ENCODE measurements at regions not wholly inside any gene's neighbourhood (a gene's known extent, or its start where the extent isn't known, plus 50 kb on each side); places are given as distances from the start of the nearest gene placed in this dataset.
A peak's percentile ranks its signal among the peaks of the same experiment; 100 is the strongest.

DNA sequence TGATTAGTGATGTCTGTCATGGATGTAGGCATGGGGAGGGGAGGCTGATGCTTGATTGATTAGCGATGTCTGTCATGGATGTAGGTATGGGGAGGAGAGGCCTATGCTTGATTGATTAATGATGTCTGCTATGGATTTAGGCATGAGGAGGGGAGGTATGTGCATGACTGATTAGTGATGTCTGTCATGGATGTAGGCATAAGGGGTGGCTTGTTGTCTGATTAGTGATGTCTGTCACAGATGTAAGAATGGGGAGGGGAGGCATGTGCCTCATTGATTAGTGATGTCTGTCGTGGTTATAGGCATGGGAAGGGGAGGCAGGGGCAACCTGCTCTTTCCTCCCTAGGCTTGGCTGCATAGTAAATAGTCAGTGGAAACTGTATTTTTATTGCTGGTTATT lies 409.4 kb downstream of the HAPSTR1 start (continued):
- TF ChIP-seq, protein P1, sequence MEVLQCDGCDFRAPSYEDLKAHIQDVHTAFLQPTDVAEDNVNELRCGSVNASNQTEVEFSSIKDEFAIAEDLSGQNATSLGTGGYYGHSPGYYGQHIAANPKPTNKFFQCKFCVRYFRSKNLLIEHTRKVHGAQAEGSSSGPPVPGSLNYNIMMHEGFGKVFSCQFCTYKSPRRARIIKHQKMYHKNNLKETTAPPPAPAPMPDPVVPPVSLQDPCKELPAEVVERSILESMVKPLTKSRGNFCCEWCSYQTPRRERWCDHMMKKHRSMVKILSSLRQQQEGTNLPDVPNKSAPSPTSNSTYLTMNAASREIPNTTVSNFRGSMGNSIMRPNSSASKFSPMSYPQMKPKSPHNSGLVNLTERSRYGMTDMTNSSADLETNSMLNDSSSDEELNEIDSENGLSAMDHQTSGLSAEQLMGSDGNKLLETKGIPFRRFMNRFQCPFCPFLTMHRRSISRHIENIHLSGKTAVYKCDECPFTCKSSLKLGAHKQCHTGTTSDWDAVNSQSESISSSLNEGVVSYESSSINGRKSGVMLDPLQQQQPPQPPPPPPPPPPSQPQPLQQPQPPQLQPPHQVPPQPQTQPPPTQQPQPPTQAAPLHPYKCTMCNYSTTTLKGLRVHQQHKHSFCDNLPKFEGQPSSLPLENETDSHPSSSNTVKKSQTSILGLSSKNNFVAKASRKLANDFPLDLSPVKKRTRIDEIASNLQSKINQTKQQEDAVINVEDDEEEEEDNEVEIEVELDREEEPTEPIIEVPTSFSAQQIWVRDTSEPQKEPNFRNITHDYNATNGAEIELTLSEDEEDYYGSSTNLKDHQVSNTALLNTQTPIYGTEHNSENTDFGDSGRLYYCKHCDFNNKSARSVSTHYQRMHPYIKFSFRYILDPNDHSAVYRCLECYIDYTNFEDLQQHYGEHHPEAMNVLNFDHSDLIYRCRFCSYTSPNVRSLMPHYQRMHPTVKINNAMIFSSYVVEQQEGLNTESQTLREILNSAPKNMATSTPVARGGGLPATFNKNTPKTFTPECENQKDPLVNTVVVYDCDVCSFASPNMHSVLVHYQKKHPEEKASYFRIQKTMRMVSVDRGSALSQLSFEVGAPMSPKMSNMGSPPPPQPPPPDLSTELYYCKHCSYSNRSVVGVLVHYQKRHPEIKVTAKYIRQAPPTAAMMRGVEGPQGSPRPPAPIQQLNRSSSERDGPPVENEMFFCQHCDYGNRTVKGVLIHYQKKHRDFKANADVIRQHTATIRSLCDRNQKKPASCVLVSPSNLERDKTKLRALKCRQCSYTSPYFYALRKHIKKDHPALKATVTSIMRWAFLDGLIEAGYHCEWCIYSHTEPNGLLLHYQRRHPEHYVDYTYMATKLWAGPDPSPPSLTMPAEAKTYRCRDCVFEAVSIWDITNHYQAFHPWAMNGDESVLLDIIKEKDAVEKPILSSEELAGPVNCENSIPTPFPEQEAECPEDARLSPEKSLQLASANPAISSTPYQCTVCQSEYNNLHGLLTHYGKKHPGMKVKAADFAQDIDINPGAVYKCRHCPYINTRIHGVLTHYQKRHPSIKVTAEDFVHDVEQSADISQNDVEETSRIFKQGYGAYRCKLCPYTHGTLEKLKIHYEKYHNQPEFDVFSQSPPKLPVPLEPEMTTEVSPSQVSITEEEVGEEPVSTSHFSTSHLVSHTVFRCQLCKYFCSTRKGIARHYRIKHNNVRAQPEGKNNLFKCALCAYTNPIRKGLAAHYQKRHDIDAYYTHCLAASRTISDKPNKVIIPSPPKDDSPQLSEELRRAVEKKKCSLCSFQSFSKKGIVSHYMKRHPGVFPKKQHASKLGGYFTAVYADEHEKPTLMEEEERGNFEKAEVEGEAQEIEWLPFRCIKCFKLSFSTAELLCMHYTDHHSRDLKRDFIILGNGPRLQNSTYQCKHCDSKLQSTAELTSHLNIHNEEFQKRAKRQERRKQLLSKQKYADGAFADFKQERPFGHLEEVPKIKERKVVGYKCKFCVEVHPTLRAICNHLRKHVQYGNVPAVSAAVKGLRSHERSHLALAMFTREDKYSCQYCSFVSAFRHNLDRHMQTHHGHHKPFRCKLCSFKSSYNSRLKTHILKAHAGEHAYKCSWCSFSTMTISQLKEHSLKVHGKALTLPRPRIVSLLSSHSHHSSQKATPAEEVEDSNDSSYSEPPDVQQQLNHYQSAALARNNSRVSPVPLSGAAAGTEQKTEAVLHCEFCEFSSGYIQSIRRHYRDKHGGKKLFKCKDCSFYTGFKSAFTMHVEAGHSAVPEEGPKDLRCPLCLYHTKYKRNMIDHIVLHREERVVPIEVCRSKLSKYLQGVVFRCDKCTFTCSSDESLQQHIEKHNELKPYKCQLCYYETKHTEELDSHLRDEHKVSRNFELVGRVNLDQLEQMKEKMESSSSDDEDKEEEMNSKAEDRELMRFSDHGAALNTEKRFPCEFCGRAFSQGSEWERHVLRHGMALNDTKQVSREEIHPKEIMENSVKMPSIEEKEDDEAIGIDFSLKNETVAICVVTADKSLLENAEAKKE (CRISPR knock-in tag; IDR thresholded peaks at IDR 0.05) = no peak
- TF ChIP-seq, protein P2, sequence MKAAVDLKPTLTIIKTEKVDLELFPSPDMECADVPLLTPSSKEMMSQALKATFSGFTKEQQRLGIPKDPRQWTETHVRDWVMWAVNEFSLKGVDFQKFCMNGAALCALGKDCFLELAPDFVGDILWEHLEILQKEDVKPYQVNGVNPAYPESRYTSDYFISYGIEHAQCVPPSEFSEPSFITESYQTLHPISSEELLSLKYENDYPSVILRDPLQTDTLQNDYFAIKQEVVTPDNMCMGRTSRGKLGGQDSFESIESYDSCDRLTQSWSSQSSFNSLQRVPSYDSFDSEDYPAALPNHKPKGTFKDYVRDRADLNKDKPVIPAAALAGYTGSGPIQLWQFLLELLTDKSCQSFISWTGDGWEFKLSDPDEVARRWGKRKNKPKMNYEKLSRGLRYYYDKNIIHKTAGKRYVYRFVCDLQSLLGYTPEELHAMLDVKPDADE (IDR thresholded peaks at IDR 0.05) = no peak

DNA sequence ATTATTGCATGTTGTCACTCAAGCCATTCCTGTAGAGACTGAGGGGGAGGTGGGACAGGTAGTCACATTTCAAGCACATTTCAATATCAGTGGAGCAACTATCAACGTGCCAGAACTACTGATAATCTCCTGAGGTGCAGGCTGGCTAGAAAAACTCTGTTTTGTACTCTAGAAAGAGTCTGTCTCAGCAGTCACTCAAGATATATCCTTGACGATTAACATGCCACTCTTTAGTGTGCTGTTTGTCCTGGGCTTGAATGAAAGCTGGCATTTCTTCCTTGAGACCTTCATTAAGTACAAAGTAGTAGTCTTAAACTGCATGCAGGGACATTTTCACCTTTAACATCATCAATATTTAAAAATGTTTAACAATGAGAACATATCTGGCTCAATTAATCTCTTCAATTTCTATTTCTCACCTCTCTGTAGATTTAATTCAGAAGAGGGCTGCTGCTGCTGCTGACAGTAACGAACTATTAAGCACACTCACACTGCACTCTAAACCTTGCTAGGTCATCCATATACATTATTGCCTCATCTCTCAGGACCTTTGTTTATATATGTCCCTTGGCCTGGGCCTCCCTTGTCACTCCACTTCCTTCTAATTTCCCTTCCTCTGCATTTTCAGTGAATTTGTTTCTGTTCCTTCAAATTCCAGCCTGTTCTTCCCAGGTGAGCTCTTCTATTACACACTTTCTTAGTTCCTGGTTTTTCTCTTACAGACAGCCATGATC lies 412.0 kb downstream of the HAPSTR1 start:
- Mint-ChIP-seq H3K4me3 (no peak overlapping the region), H3K9me3 (peaks cover 8% of the 10 kb centered on the region), H3K27me3 (ENCODE audit: insufficient read depth, low read depth, poor library complexity) (no peaks in the 10 kb centered on the region), H3K36me3 (ENCODE audit: low read depth) (peaks cover 13% of the 10 kb centered on the region; the same call in 1 of the 3 replicates), H3K4me1 (peaks cover 27% of the 10 kb centered on the region), H3K27ac (peak overlapping the region; percentile 6; the same call in 1 of the 2 replicates)
- DNase-seq (ENCODE audit: low spot score) (no peak), ATAC-seq (no peak)
- TF ChIP-seq POLR2AphosphoS5 (IDR thresholded peaks at IDR 0.05; ENCODE audit: low read depth) (no peak), NANOG (IDR thresholded peaks at IDR 0.05; ENCODE audit: borderline replicate concordance) (no peak), EZH2phosphoT487 (IDR thresholded peaks at IDR 0.05; ENCODE audit: unreplicated experiment) (no peak), EZH2 (IDR thresholded peaks at IDR 0.05; ENCODE audit: low read depth, unreplicated experiment) (no peak), CREB1 (CRISPR knock-in tag; IDR thresholded peaks at IDR 0.05; ENCODE audit: low read depth) (no peak), ZNF114 (CRISPR knock-in tag; IDR thresholded peaks at IDR 0.05) (no peak)
- TF ChIP-seq, protein P2 (IDR thresholded peaks at IDR 0.05) = no peak
- TF ChIP-seq, protein P3, sequence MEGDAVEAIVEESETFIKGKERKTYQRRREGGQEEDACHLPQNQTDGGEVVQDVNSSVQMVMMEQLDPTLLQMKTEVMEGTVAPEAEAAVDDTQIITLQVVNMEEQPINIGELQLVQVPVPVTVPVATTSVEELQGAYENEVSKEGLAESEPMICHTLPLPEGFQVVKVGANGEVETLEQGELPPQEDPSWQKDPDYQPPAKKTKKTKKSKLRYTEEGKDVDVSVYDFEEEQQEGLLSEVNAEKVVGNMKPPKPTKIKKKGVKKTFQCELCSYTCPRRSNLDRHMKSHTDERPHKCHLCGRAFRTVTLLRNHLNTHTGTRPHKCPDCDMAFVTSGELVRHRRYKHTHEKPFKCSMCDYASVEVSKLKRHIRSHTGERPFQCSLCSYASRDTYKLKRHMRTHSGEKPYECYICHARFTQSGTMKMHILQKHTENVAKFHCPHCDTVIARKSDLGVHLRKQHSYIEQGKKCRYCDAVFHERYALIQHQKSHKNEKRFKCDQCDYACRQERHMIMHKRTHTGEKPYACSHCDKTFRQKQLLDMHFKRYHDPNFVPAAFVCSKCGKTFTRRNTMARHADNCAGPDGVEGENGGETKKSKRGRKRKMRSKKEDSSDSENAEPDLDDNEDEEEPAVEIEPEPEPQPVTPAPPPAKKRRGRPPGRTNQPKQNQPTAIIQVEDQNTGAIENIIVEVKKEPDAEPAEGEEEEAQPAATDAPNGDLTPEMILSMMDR (conservative IDR thresholded peaks at IDR 0.05; ENCODE audit: low read depth in 2 of 2) = no peak
- Histone ChIP-seq H4K20me1 (replicated peaks; ENCODE audit: insufficient read depth) (no peaks in the 10 kb centered on the region), H3K79me2 (replicated peaks; ENCODE audit: insufficient read depth) (no peaks in the 10 kb centered on the region), H3K9me2 (ENCODE audit: insufficient read depth) (peaks cover 17% of the 10 kb centered on the region), H3K4me2 (no peak overlapping the region), H3K4me3 (no peak overlapping the region), H3K27ac (ENCODE audit: low read depth) (no peak overlapping the region), H3K27me3 (ENCODE audit: insufficient read depth) (no peaks in the 10 kb centered on the region), H3F3A (replicated peaks; ENCODE audit: low read depth) (no peaks in the 10 kb centered on the region), H2AFZ (peak overlapping the region; percentile 7; the same call in 1 of the 2 replicates), H3K4me1 (ENCODE audit: insufficient read depth) (peaks cover 22% of the 10 kb centered on the region), H3K36me3 (ENCODE audit: insufficient read depth) (no peaks in the 10 kb centered on the region)
